ENCODE measurements at regions not wholly inside any gene's neighbourhood (a gene's known extent, or its start where the extent isn't known, plus 50 kb on each side); places are given as distances from the start of the nearest gene placed in this dataset.

DNA sequence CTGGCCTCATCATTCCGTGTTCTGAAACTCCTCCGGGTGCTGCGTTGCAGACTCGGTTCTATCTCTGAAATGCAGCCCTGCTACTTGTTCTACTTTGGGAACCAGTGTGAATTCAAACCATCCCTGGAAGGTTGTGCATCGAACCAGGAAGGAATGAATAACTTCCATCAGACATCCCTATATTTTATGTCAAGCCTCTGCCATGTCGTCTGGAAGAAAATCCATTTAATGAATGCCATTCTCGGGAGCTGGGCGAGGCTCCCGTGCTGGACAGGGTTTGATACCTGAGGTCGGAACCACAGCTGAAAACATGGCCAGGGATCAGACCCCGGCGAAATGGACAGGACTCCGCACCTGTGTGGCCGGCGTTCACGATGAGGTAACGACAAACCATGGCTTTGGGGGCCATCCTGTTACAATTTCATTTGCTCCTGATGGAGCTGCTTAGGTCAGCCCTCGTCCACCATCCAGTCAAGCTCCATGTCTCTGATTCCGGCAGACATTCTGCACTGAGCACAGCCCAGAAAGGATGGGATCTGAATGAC, 821.6 kb downstream of the GALR1 start:
- DNase-seq (ENCODE audit: low spot score) = no peak

DNA sequence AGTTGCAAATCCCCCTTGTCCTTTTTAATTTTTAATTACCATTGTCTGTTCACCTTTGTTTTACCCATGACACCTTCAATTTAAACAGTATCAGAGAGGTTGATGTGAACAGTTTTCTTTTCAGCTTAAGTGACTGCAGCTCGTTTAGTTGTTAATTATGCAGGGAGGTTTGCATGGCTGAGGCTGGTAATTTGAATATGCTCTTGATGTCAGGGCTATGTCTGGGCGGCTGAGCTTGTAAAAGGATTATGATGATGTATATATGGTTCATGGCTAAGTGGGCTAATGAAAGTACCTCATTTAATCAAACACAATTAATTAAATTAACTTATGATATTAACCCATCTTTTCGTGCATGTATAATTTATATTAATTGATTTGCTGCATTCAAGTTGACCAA, 822.1 kb downstream of the GALR1 start:
- no peak for DNase-seq (ENCODE audit: low spot score)

DNA sequence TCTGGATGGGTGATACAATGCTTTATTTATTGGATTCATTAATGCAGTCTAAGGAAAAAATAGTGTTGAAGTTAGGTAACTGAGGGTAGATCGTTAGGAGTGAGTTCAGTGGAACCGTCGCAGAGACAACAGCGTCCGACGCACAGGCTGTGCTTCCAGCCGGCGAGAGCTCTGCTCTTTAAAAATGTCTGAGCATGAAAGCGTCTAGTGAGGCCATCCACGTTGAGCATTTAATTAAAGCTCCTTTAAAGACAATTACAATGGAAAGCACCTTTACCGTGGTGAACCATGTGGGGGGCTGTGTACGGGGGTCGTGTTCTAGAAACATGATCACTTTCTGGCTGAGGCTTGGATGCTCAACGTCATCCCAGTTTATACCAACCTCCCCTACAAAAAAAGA, 822.7 kb downstream of the GALR1 start:
- DNase-seq (ENCODE audit: low spot score) = no peak

DNA sequence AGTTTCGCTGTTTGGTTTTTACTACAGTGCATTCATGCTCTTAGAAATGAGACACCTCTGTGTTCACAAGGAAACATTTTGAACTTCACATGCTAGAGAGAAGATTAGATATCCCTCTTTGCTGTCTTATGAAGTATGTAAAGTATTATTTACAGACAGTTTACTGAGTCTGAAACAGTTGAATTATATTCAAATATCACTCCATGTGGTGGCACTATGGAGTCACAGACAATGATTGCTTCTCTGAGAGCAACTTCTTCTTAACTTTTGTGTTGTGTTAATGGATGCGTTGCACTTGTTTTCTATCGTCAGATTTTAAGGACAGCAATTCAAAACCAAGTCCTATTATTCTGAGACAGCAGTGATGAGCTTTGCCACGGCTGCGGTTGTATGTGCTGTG, 823.6 kb downstream of the GALR1 start:
- no peak for DNase-seq (ENCODE audit: low spot score)

DNA sequence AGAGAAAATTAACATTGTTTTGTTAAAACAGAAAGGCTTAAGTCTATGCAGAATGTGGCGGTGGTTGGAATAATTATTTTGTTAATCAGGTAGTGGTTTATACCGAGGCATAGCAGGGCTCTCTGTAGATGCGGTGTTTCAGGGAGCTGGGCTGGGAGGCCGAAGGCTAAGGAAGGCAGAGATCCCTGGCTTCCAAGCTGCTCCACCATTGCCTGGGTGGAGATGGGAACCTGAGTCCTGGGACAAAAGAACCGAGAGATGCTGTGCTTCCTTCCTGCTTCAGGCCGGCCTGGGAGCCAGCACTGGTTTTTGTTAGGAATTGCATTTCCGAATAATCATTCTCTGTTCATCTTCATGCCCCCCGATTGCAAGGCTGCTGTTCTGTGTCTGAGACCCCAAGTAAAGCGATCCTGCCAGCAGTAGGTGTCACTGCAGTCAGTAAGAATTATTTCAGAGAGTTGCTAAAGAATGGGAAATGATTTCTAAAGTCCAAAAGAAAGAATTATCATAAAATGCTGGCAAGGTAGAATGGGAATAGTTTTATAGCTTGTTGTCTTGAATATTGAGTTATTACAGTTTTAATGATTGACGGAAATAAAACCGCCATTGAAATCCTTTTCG, 824.9 kb downstream of the GALR1 start:
- no peak for DNase-seq (ENCODE audit: low spot score)

DNA sequence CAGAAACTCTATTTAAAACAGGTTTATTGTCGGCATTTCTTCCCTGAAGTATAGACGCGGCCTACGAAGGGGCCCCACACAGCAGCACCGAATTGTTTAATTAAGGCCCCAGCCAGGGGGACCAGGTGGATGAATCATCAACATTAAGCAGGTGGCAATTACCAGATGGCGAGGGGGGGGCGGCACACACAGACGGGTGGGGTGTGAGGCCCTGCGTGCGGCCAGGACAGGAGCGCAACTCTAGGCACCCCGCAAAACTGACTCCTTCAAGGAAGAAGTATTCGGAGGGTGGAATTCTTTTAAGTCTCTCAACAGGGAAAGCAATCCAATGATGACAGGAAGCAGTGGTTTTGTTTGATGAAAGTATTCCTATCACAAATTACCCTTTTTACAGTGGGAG, 830.4 kb downstream of the GALR1 start:
- no peak for DNase-seq (ENCODE audit: low spot score)

DNA sequence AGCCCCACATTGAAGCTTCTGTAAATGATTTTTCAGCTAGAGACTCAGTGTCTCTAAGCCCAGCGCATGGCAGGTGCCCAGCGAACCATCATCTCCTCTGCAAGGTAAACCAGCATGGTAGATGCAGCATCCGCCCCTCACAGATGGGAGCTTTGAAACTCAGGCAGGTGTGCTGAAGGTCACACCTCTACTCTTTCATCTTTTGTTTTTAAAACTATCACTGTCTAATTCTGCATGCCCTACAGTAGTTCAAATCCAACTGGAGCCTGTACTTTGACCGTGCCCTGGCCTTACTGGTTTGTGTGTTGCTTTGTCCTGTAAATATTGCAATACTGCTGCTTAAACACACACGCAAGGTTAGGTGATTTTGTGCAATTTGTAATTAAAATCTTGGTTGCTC, 831.1 kb downstream of the GALR1 start:
- DNase-seq (ENCODE audit: low spot score) = no peak

DNA sequence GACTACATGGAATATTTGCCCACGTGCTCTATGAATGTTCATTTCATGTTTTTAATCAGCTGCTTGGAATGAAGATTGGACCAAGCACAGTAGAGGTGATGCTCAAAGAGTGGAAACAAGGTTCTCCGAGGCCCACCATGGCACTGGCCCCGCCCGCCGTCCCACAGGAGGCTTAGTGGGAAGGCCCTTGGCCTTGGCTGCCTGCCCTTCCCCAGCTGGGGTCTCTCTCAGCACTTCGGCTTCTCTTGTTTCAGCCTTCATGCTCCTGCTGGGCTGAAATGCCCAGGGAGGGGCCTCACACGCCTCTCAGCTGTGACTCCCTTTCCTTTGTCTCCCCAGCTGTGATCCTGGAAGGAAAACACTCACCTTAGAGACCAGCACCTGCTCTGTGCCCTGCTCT, 833.2 kb downstream of the GALR1 start:
- no peak for DNase-seq (ENCODE audit: low spot score)

DNA sequence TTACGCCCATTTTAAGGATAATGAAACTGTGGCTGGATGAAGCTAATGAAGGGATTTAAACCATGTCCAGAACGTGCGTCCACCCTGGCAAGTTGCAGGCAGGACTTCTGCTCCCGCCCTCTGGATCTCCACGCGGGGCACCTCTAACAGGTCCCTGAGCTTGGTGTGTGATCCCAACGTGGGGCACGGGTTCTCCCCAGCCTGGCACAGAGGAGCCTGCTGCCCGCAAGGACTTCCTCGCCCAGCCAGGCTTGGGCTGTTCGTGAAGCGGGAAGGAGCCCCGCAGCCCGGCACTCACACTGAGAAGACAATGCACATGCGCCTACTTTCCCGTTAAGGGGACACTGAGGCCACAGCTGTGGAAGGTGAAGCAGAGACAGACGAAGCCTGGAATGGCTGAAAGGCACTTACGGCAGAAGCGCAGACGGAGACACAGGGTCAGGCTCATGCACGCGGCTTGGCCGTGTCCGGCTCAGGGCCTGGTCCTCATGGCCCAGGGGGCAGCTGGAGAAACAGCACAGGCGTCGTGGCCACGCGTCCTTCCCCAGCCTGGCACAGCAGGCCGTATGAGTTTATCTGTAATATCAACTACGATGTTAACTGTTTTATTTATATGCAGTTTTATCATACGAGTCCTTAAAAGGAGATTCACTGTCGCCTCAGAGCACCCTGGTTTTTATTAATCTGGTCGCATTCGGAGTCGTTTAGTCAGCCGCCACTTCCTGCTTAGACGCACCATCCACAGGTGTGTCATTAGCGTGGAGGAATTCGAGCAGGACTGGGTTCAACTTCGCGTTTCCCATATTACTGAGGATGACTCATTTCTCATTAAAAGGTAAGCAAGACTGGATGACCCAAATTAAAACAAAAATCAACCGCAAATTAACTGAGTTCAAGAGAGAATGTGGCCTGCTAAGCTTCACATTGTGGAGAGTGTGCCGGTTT, 835.9 kb downstream of the GALR1 start:
- no peak for DNase-seq (ENCODE audit: low spot score)

DNA sequence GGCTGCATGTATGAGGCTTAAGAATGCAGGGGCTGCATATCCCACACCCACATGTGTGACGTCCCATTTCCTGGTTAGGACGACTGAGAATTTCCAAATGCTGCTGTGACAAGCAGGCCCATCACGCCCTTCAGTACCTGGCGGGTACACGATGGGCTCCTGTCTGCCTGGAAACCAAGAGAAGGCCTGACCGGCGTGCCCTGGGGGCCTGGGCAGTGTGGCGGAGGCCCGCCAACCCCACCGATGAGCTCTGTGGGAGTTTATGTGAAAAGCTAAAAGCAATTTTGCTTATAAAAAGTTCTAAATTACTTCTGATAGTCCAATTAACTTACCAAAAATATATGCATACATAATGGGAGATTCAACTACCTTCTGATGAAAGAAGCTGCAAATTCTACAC, 837.3 kb downstream of the GALR1 start:
- no peak for DNase-seq (ENCODE audit: low spot score)

DNA sequence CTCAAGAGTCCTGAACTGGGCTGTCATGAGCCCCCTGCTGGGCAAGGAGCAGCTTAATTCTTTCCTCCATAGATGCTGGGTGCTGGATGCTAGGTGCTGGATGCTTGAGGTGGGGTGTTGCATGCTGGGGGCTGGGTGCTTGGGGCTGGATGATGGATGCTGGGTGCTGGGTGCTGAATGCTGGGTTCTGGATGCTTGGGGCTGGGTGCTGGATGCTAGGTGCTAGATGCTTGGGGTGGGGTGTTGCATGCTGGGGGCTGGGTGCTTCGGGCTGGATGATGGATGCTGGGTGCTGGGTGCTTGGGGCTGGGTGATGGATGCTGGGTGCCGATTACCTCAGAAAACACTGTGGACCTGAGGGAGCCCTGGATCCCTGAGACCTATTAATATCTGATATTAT, 837.7 kb downstream of the GALR1 start:
- no peak for DNase-seq (ENCODE audit: low spot score)

DNA sequence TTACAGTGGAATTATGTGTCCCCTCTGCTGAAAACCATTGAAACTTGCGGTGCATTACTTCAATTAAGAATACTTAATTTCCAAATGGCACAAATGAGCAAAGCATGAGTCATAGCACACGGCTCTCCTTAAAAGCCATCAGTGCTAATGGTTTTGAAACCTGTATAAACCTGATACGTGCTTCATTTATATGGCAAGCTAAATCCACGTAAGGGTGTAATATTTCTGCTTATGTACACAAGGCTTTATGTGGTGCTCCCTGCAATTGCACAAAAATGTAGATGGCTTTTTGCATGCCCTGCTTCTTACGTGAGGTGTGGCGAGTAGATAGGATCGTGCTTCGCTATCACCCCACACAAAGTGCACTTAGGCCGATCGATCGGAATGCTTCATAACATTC, 840.9 kb downstream of the GALR1 start:
- DNase-seq (ENCODE audit: low spot score) = no peak

DNA sequence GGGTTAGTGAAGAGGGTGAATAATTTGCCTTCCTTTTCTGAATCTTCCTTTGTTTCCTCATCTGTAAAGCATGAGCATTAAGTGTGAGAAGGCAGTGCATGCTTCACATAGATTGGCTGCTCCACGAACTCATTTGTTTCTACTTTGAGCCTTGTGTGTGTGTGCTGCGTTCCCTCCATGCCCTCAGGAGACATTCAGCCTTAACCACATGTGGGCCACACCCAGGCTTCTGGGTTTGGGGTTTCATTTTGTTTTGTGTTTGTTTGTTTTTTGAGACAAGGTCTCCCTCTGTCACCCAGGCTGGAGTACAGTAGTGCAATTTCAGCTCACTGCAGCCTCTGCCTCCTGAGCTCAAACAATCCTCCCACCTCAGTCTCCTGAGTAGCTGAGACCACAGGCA, 843.3 kb downstream of the GALR1 start:
- no peak for DNase-seq (ENCODE audit: low spot score)

DNA sequence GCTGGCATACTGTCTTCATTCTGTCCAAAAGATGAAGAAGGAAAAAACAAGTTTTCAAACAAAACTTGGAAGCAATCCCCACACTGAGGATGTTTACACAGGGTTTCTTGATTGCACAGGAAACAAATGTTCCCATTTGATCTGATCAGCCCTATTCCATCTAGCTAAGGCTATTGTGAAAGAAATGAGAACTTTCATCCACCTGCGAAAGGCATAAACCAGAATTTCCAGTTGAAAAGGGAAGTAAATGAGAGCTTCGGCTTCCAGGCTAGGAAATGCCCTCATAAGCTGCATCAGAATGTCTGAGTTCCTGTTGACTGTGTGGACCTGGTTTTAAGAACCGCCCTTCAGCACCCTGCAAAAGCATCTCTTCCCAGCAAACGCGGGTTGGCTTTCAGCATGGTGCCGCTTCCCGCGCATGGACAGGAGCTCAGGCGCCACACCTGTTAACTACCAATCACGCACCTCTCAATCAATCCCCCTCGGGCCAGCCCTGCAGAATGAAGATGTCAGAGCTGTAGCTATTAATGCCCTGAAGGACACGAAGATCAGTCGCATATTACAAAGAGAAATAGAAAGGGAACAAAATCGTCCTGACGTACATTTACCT, 850.4 kb downstream of the GALR1 start:
- DNase-seq (ENCODE audit: low spot score) = no peak

DNA sequence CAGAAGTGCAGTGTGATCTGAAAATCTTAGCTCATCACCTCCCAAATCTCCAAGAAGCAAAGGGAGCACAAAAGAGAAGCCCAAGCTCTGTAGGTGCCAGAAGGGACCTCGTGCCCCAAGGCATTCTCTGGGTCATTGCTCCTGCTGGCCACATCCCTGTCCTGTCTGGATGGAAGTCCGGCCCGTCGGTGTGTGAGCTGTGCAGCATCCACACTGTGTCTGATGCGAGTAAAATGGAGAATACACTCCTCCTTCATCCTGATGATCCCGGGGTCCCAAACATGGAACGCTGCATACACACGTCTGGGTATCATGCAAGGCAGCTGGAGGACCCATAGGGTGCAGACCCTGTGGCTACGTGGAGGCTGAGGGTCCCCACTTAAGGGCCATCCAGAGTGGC, 851.4 kb downstream of the GALR1 start:
- no peak for DNase-seq (ENCODE audit: low spot score)

DNA sequence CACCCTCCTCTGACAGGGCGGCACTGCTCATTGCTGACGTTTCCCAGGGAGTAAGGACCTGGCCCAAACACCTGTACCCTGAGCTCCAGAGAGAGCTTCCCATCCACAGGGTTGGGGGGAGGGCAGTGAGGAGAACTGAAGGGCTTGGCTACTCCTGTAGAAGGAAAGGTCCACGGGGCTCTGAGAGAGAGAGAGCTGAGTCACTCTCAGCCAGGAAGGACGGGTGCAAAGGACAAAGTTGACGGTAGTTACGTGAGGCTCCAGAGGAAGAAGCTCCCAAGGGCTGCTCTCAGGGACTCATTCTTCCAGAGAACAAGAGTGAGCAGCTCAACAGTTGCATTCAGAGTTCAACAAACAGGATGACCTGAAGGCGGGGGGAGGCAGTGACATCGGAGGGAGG, 852.5 kb downstream of the GALR1 start:
- no peak for DNase-seq (ENCODE audit: low spot score)

DNA sequence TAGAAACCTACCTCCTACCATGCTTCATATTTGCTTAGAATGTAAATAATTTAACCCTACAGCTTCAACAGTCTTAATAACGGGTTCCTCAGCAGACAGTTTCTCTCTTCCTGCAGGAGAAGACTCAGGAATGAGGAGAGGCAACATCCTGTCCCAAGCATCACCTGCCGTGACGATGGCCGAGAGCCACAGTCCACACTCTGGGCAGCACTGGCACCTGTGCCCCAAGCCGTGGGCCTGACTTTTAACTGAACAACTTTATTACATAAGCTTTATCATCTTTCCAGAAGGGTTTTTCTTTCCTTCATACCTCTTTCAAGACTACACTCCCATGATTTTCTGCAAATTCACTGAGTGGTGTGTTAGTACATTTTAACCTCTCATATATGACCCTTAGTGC, 856.0 kb downstream of the GALR1 start:
- no peak for DNase-seq (ENCODE audit: low spot score)

DNA sequence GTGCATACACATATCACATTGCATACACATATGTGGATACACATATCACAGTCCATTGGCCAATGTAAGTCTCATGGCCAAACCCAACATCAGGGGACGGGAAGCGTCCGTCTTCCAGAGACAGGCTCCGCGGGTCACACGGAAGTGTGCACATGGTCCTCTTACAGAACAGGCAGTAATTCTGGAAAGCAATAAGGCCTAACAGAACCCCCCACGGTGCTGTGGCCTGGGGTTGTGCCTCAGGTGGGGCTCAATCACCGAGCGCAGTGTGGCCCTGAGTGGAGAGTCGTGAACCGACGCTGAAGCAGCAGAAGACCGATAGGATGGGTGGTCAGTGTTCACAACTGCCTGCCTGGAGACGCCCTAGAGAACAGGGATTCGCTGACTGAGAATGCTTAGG, 857.3 kb downstream of the GALR1 start:
- DNase-seq (ENCODE audit: low spot score) = no peak

DNA sequence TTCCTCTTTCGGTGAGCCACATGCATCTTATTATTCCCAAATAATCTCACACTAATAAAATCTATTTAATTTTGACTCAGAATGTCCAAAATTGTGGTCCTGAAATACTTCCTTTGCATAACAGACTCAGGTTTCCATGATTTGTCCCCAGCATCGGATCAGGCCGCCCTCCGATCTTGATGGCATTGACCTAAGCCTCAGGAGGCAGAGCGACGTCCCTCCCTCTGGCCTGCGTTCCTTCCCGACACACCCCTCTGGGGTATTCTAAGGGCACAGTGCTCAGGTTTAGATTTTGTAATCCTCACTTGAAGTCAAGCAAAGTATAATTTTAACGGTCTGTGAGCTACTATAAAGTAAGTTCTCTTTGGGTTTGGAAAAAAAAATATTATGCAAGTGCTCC, 857.7 kb downstream of the GALR1 start:
- DNase-seq (ENCODE audit: low spot score) = no peak

DNA sequence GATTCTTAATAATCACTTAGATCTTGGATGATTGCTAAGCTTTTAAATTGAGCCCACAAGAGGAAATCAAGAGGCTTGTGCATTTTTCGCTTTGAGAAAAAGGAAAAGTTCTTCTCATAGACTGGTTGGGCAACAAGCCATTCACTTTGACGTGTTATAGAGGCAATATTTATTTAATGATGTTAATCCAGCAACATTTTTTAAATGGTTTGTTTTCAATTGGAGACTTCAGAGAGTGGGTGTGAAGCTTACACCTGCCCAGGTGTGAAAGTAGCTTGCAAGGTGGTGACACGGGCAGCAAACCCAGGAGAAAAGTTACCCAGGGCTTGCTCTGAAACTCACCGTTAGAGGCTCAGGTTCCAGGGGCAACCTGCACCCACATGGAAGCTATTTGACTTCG, 858.9 kb downstream of the GALR1 start:
- DNase-seq (ENCODE audit: low spot score) = no peak

DNA sequence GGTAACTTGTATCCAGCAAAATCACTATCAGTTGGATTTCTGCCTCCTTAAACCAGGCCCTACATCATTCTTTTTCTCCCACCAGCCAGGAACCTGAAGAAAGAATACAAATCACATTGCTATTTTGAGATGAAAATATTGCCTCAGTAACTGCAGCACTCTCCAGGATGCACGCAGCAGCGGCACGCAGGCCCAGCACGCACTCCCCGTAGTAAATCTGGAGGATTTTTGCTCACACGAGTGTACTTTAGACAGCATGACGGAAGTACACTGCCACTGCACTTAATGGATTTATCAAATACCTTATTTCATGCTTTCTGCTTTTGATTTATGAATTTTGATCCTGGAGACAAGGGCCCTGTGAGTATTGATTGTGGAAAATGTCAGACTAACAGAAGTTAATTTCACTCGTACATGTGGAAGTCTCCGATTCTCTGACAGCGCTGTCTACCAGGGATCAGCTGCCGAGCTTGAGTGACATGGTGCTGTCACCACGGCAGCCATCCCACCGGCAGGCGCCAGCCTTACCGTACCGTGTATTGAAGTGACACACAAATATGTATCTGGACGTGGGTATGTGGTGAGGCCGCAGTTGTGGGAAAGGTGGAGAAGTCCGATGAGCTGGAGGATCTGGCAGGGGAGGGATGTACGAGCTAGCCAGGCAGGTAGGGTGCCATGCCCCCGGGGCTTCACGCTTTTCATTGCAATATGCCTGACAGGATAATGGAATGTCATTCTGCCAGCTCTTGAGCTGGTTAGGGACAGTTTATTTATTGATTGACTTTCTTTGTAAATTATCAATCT, 863.7 kb downstream of the GALR1 start:
- DNase-seq (ENCODE audit: low spot score) = no peak

DNA sequence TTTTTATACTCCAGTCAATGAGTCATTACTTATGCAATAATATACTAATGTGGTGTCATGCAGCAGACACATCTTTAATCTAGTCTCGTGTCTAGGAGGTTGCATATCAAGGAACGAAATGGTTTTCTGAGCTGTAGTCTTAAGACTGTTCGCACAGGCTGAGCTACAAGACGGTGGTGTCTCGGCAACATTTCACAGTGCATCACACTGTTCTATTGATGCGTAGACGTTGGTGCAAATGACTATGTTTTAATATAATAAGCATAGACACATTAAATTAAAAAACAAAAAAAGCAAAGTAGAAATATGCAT, 864.2 kb downstream of the GALR1 start:
- DNase-seq (ENCODE audit: low spot score) = no peak

Data from D341Med (cell line).